ENCODE measurements at regions not wholly inside any gene's neighbourhood (a gene's known extent, or its start where the extent isn't known, plus 50 kb on each side); places are given as distances from the start of the nearest gene placed in this dataset.

DNA sequence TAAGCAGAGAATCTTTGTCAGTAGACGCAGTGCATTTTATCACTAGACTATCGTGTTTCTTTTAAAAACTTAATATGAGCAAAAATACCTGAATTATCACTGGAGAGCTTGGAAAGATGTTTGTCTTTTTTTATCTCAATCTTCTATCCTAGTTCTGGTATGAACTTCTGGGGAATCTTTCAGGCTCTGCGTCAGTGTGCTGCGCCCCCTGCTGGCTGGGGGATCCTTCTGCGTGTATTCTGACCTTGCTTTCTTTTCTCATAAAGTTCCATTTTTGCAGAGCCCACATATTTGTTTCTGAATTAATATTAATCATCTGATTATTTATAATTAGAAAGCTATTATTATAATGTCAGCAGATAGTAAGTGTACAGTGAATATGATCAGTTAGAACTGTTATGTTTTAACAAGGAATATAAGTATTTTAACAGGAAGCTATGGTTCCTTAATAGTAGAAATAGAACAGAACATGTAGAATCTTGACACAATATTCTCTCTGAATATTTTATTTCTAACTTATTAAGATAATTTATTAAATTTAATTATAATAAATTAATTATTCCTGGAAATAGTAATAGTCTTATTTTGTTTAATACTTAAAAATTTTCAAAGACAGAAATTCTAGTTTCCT is 945.0 kb upstream of the CRIM1 start:
- peak; percentile 74 for DNase-seq
- Mint-ChIP-seq H3K4me3 (no peak overlapping the region), H3K27me3 (ENCODE audit: low read depth, poor library complexity) (peaks cover 4% of the 10 kb centered on the region), H3K4me1 (no peaks in the 10 kb centered on the region), H3K9me3 (no peaks in the 10 kb centered on the region), H3K36me3 (ENCODE audit: low read depth) (no peaks in the 10 kb centered on the region), H3K27ac (no peak overlapping the region)
- TF ChIP-seq, protein P1, sequence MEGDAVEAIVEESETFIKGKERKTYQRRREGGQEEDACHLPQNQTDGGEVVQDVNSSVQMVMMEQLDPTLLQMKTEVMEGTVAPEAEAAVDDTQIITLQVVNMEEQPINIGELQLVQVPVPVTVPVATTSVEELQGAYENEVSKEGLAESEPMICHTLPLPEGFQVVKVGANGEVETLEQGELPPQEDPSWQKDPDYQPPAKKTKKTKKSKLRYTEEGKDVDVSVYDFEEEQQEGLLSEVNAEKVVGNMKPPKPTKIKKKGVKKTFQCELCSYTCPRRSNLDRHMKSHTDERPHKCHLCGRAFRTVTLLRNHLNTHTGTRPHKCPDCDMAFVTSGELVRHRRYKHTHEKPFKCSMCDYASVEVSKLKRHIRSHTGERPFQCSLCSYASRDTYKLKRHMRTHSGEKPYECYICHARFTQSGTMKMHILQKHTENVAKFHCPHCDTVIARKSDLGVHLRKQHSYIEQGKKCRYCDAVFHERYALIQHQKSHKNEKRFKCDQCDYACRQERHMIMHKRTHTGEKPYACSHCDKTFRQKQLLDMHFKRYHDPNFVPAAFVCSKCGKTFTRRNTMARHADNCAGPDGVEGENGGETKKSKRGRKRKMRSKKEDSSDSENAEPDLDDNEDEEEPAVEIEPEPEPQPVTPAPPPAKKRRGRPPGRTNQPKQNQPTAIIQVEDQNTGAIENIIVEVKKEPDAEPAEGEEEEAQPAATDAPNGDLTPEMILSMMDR (IDR thresholded peaks at IDR 0.05), result peak; percentile 97

DNA sequence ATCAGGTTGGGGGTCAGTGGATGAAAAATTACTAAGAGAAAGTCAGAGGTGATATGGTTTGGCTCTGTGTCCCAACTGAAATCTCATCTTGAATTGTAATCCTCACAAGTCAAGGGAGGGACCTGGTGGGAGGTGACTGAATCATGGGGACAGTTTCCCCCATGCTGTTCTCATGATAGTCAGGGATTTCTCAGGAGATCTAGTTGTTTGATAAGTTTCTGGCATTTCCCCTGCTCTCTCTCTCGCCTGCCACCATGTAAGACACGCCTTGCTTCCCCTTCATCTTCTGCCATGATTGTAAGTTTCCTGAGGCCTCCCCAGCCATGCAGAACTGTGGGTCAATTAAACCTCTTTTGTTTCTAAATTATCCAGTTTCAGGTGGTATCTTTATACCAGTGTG is 945.8 kb upstream of the CRIM1 start:
- no peaks in the 10 kb centered on the region for H3K9me3 Mint-ChIP-seq
- TF ChIP-seq, protein P1 (IDR thresholded peaks at IDR 0.05), result no peak
- no peak overlapping the region for H3K4me3 Mint-ChIP-seq
- DNase-seq, result no peak
- peaks cover 4% of the 10 kb centered on the region for H3K27me3 Mint-ChIP-seq (ENCODE audit: low read depth, poor library complexity)
- no peaks in the 10 kb centered on the region for H3K36me3 Mint-ChIP-seq (ENCODE audit: low read depth)
- H3K27ac Mint-ChIP-seq, result no peak overlapping the region
- H3K4me1 Mint-ChIP-seq, result no peaks in the 10 kb centered on the region

DNA sequence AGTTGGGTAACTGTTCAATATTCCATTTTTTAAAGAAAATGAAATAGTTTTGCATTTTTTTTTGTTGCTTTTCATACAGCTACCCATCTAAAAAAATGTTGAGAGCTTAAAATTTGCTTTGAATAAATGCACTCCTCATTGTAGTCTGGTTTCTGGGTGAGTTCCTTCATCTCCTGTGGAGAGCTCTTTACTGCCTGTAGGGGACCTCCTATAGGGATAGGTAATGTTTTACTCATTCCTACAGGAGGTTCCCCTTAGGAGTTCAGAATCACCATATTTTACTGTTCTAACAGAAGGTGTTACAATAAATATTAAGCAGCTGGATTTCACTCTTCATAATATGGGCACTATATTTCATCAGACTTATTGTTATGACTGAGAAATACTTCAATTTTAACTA is 947.3 kb upstream of the CRIM1 start:
- H3K27ac Mint-ChIP-seq, result no peak overlapping the region
- H3K27me3 Mint-ChIP-seq (ENCODE audit: low read depth, poor library complexity), result peaks cover 4% of the 10 kb centered on the region
- TF ChIP-seq, protein P1 (IDR thresholded peaks at IDR 0.05), result no peak
- no peak for DNase-seq
- no peak overlapping the region for H3K4me3 Mint-ChIP-seq
- H3K9me3 Mint-ChIP-seq, result no peaks in the 10 kb centered on the region
- no peaks in the 10 kb centered on the region for H3K36me3 Mint-ChIP-seq (ENCODE audit: low read depth)
- no peaks in the 10 kb centered on the region for H3K4me1 Mint-ChIP-seq

DNA sequence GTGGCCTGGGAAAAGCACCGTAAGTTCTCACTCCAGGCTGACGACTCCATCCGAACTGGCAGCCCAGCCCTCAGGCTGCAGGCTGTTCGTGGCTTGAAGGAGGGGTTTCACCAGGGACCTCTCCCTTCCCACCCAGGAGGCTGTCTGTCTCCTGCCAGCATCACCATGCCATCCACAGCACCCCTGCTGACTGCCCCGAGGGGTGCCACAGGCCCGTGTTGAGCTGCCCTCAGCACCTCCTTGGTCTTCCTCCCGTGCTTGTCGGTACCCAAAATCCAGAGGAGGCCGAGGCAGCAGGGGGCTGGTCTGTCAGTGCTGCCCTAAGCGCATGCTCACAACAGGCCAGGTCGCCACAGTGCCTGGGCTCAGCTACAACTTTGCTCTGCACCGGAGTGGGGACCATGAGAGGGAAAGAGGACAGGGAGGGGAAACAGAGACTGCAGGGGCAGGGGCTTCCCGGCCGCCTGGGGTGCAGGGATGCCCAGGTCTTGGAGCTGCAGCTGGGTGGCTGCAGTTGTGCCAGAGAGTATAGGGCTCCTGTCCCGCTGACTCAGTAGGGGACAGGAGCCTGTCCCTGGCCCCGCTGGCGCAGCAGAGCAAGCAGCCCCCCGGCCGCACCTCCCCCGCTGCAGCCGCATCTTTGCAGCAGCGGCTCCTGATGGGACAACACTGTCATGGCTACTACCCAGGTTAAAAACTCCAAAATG is 963.7 kb upstream of the CRIM1 start:
- Mint-ChIP-seq H3K9me3 (no peaks in the 10 kb centered on the region), H3K4me1 (no peaks in the 10 kb centered on the region), H3K4me3 (no peak overlapping the region), H3K27me3 (ENCODE audit: low read depth, poor library complexity) (no peaks in the 10 kb centered on the region), H3K27ac (no peak overlapping the region), H3K36me3 (ENCODE audit: low read depth) (no peaks in the 10 kb centered on the region)
- no peak for DNase-seq
- TF ChIP-seq, protein P1 (IDR thresholded peaks at IDR 0.05), result no peak

GRCh38 chr2:35378791-35379190 is 976.8 kb upstream of the CRIM1 start:
- Mint-ChIP-seq H3K27ac (no peak overlapping the region), H3K27me3 (ENCODE audit: low read depth, poor library complexity) (no peaks in the 10 kb centered on the region)
- TF ChIP-seq, protein P1 (IDR thresholded peaks at IDR 0.05), result no peak

GRCh38 chr2:35374845-35375244 is 980.7 kb upstream of the CRIM1 start:
- H3K4me3 Mint-ChIP-seq, result no peak overlapping the region
- no peaks in the 10 kb centered on the region for H3K4me1 Mint-ChIP-seq
- H3K36me3 Mint-ChIP-seq (ENCODE audit: low read depth), result no peaks in the 10 kb centered on the region
- H3K9me3 Mint-ChIP-seq, result no peaks in the 10 kb centered on the region
- no peak overlapping the region for H3K27ac Mint-ChIP-seq
- TF ChIP-seq, protein P1 (IDR thresholded peaks at IDR 0.05), result no peak
- DNase-seq, result no peak
- H3K27me3 Mint-ChIP-seq (ENCODE audit: low read depth, poor library complexity), result no peaks in the 10 kb centered on the region

More at GRCh38 chr2:35378791-35379190, 976.8 kb upstream of the CRIM1 start:
- no peak overlapping the region for H3K4me3 Mint-ChIP-seq
- no peaks in the 10 kb centered on the region for H3K4me1 Mint-ChIP-seq
- no peak for DNase-seq
- no peaks in the 10 kb centered on the region for H3K9me3 Mint-ChIP-seq
- H3K36me3 Mint-ChIP-seq (ENCODE audit: low read depth), result no peaks in the 10 kb centered on the region

Data from nephron progenitor cell (in vitro differentiated cells).